ENCODE measurements at regions not wholly inside any gene's neighbourhood (a gene's known extent, or its start where the extent isn't known, plus 50 kb on each side); places are given as distances from the start of the nearest gene placed in this dataset.
"Not testable (repeated sequence)": the region's sequence is repeated elsewhere in the genome, so short reads cannot be mapped to it uniquely, and the experiment has no call there.

DNA sequence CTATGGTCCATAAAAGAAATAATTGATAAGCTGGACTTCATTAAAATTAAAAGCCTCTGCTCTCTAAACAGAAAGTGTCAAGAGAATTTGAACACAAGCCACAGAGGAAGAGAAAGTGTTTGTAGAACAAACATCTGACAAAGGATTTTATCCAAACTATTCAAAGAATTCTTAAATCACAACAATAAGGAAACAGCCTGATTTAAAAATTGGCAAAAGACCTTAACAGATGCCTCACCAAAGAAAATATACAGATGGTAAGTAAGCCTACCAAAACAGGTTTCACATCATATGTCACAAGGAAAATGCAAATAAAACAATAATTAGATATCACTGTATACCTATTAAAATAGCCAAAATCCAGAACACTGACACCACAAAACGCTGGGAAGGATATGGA is 612.0 kb downstream of the TTLL7 start:
- H3K4me3 ChIP-seq (ENCODE audit: control insufficient read depth, low read depth, low read length); DNase-seq (ENCODE audit: low read depth): not testable (repeated sequence)

GRCh38 chr1:83383107-83383506 is 615.8 kb downstream of the TTLL7 start:
- not testable (repeated sequence) for H3K4me3 ChIP-seq (ENCODE audit: control insufficient read depth, low read depth, low read length); DNase-seq (ENCODE audit: low read depth)

DNA sequence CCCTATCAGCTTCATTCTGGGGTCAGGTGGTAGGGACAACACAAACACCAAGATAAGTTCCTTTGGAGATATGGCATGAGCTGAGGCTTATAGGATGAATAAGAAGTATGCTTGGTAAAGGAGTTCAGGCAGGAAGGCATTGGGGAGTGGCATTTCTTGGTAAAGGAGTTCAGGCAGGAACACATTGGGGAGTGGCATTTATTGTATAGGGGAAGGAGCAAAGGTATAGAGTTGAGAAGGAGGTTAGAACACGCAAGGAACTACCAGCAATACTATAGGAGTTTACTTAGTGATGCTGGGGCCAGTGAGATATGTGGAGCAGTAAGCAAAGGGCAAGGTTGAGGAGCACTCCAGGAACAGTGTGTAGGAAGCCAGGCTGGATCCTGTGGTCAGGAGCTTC is 625.9 kb downstream of the TTLL7 start:
- DNase-seq (ENCODE audit: low read depth); H3K4me3 ChIP-seq (ENCODE audit: control insufficient read depth, low read depth, low read length): not testable (repeated sequence)

DNA sequence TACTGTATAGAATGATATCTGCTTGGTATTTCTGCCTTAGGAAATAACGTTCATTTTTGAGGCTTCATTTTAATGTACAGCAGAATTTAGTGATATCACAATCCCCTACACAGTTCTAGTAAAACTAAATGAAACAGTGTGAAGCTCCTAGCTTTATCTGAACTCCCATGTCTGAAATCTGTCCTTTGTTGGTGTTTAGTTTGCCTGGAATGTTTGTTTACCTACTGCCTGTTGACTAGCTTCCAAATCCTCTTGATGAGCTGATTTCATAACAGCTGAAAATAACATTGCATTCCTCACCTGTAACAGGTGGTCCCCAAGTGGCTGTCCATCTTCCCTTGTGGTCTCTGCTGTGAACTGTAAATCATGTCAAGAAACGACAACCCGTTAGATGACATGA is 629.1 kb downstream of the TTLL7 start:
- not testable (repeated sequence) for DNase-seq (ENCODE audit: low read depth); H3K4me3 ChIP-seq (ENCODE audit: control insufficient read depth, low read depth, low read length)

GRCh38 chr1:83365320-83365719 is 633.6 kb downstream of the TTLL7 start:
- DNase-seq (ENCODE audit: low read depth); H3K4me3 ChIP-seq (ENCODE audit: control insufficient read depth, low read depth, low read length): not testable (repeated sequence)

DNA sequence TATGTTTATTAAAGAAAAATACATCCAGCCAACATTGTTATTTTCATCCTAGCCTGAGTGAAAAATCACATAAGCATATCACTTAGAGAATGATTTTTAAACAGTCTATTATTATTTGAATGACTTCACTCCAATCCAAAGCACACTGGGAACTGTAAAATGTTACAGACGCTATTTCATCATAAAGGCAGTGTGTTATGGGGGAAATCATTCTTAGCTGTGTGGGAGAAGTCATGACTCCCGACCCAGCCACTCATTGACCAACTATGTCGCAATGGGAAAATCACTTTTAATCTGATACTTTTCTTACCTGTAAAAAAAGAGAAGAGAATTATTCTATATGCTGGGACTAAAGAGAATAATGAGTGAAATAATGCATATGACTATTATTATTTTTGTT is 653.6 kb downstream of the TTLL7 start:
- H3K4me3 ChIP-seq (ENCODE audit: control insufficient read depth, low read depth, low read length): not testable (repeated sequence)
- peak; percentile 22 for DNase-seq (ENCODE audit: low read depth)

DNA sequence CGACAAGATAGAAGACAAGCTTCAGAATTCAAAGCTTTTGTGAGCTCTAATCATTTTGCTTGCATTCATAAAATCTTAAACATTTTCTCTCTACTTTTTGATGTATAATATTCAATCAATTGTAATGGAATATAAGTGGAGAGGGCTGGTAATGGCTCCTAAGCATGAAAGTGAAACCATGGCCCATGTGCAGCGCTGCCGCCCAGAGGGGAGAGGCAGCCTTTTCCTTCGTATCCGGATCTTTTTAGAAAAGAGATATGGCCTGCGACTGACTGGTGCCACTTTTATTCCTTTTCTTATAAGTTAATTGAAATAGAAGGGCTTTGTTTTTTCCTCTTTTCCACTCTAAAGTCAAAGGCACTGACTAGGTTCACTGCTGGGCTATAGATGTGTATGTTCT is 655.2 kb downstream of the TTLL7 start:
- not testable (repeated sequence) for DNase-seq (ENCODE audit: low read depth); H3K4me3 ChIP-seq (ENCODE audit: control insufficient read depth, low read depth, low read length)

DNA sequence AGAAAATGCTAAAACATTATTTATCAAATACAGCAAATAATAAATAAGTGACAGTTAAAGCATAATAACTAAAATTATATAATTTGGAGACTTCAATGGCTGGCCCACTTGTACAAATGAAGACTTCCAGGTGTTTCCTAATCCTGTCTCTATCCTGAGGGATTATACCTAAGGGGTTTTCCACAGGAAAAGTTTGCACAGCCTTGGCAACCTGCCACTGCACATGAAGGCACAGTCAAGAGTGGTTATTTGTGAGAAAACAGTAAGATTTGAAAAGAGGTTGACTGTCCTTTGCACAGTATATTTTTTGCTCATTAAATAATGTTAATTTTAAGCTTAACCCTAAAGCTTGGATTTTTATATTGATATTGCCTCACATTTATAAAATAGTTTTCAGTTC is 655.9 kb downstream of the TTLL7 start:
- not testable (repeated sequence) for H3K4me3 ChIP-seq (ENCODE audit: control insufficient read depth, low read depth, low read length); DNase-seq (ENCODE audit: low read depth)

DNA sequence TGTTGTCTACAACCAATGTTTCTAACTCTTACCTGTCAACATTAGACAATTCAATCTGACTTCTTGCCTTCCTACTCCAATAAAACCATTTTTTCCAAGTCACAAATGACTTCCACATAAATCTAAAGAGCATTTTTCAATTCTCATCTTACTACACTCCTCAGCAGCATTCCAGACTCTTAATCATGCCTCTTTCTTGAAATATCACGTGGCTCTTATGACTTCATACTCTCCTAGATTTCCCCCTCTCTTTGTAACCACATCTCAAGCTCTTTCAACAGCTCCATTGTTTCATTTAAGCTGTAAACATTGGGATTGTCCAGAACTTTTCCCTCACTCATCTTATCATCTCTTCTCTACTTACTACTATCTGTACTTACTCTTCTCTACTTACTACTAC is 666.6 kb downstream of the TTLL7 start:
- not testable (repeated sequence) for H3K4me3 ChIP-seq (ENCODE audit: control insufficient read depth, low read depth, low read length); DNase-seq (ENCODE audit: low read depth)

DNA sequence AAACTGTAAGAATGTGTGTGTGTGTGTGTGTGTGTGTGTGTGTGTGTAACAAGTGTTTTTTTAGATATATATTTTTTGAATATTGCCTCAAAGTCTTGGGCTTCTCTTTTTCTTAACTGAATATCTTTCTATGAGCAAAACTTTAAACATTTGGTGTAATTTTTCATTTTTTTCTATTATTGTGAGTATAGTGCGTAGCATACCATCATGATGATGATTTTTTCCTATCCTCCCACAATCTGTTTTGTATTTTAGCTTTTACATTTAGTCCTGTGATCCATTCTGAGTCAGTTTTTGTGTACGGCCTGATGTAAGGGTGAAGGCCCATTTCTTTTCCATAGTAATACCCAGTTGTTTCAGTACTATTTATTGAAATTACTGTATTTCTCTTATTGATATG is 680.6 kb downstream of the TTLL7 start:
- no peak overlapping the region for H3K4me3 ChIP-seq (ENCODE audit: control insufficient read depth, low read depth, low read length)
- TF ChIP-seq, protein P1, sequence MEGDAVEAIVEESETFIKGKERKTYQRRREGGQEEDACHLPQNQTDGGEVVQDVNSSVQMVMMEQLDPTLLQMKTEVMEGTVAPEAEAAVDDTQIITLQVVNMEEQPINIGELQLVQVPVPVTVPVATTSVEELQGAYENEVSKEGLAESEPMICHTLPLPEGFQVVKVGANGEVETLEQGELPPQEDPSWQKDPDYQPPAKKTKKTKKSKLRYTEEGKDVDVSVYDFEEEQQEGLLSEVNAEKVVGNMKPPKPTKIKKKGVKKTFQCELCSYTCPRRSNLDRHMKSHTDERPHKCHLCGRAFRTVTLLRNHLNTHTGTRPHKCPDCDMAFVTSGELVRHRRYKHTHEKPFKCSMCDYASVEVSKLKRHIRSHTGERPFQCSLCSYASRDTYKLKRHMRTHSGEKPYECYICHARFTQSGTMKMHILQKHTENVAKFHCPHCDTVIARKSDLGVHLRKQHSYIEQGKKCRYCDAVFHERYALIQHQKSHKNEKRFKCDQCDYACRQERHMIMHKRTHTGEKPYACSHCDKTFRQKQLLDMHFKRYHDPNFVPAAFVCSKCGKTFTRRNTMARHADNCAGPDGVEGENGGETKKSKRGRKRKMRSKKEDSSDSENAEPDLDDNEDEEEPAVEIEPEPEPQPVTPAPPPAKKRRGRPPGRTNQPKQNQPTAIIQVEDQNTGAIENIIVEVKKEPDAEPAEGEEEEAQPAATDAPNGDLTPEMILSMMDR (conservative IDR thresholded peaks at IDR 0.05; ENCODE audit: control insufficient read depth, insufficient read depth, low read depth, low read length): no peak
- DNase-seq (ENCODE audit: low read depth): no peak

DNA sequence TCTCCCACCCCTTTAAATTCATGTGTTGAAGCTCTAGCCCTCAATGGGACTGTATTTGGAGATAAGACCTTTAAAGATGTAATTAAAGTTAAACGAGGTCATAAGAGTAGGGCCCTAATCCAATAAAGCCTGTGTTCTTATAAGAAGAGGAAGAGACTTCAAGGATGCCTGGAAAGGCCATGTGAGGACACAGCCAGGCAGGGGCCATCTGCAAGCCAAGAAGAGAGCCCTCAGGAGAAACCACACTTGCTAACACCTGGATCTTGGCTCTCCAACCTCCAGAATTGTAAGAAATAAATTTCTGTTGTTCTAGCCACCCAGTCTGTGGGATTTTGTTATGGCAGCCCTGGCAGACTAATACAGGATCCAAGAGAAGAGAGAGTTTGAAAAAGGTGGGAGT is 683.5 kb downstream of the TTLL7 start:
- not testable (repeated sequence) for DNase-seq (ENCODE audit: low read depth); H3K4me3 ChIP-seq (ENCODE audit: control insufficient read depth, low read depth, low read length)

DNA sequence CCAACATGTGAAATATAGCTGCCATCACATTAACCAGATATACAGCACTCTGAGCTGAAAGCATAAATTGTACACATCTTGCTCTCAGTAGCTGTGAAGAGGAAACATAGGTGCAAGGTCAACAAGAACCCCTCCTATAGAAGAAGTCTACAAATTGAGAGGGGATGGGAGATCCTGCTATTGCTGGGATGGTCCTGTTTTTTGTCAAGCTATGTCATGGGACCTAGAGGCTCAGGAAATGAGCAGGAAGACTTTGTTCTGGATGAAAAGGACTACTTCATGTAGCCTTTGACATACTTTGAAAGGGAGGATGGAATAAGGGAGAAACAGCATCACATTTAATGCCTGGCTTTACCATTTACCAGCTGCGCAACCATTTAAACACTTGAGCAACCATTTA is 688.8 kb downstream of the TTLL7 start:
- DNase-seq (ENCODE audit: low read depth); H3K4me3 ChIP-seq (ENCODE audit: control insufficient read depth, low read depth, low read length): not testable (repeated sequence)

DNA sequence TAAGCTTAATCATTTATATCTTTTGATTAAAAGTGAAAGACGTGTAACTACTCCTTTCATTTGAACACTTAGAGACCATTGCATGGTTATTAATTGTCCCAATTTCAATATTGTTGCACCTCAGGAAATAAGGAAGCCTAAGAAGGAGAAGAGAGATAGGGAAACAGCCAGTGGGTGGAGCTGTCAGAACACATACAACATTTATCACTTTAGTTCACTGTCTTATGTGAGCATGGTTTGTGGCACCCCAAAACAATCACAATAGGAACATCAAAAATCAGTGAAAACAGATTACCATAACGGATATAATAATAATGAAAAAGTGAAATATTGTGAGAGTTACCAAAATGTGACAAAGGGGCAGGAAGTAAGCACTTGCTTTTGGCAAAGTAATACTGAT is 689.9 kb downstream of the TTLL7 start:
- DNase-seq (ENCODE audit: low read depth); H3K4me3 ChIP-seq (ENCODE audit: control insufficient read depth, low read depth, low read length): not testable (repeated sequence)

DNA sequence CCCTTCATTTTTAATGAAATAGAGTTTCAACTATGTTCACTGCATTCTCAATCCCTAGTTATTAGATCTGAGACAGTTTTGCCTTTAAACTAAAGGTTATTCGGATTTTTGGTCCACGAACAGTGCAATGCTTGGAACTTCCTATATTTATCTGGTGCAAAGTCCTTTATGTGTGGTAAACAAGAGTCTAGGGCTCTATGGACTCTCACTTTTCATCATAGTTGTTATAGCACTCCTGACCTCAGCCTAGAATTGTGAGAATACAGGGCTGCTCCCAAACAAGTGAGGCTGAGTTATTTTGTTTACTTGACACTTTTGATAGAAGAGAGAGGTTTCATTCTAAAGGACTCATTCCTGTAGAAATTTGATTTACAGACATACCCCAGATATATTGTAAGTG is 692.1 kb downstream of the TTLL7 start:
- DNase-seq (ENCODE audit: low read depth); H3K4me3 ChIP-seq (ENCODE audit: control insufficient read depth, low read depth, low read length): not testable (repeated sequence)

- DNase-seq (ENCODE audit: low read depth); H3K4me3 ChIP-seq (ENCODE audit: control insufficient read depth, low read depth, low read length): not testable (repeated sequence)
These were observed 703.3 kb downstream of the TTLL7 start for GRCh38 chr1:83295594-83295993.

GRCh38 chr1:83287391-83287790 is 711.5 kb downstream of the TTLL7 start:
- H3K4me3 ChIP-seq (ENCODE audit: control insufficient read depth, low read depth, low read length): not testable (repeated sequence)

DNA sequence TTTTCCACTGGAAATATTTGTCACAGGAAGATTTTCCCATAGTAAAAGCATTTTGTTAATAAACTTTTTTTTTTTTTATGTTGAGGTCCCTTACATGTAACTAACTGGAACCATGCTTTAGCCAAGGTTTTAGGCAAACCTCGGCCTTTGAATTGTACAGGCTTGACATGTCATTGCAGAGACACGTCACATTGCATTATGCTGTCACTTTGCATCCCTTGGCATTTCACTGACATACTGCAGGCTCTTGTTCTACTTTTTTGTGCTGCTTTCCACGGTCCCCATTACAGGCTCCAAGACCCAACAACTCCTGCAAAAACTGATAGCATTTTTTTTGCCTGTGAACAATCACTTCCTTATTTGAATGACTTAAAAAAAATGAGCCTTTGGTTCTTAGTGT is 724.3 kb downstream of the TTLL7 start:
- not testable (repeated sequence) for DNase-seq (ENCODE audit: low read depth); H3K4me3 ChIP-seq (ENCODE audit: control insufficient read depth, low read depth, low read length)

More at GRCh38 chr1:83287391-83287790, 711.5 kb downstream of the TTLL7 start:
- DNase-seq (ENCODE audit: low read depth): not testable (repeated sequence)

GRCh38 chr1:83272484-83272883 is 726.4 kb downstream of the TTLL7 start:
- H3K4me3 ChIP-seq (ENCODE audit: control insufficient read depth, low read depth, low read length): not testable (repeated sequence)

DNA sequence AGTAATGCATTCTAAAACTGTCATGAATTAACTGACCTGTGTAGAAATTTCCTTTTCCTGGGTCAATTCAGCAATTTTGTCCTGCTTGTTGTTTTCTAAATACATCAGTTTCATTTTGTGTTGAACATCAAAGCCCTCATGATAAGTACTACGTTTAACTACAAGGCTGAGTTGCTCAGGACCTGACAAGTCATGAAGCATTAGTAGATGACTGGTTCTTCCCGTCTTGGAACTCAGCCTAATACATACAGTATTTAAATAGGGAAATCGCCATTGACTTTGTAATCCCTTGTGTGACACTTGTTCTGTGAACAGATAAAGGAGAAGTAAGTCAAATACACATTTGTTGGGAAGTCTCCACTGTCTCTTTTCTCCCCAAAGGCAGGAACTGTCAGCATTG is 727.1 kb downstream of the TTLL7 start:
- H3K4me3 ChIP-seq (ENCODE audit: control insufficient read depth, low read depth, low read length); DNase-seq (ENCODE audit: low read depth): not testable (repeated sequence)

More at GRCh38 chr1:83272484-83272883, 726.4 kb downstream of the TTLL7 start:
- DNase-seq (ENCODE audit: low read depth): not testable (repeated sequence)
